ENCODE measurements at regions not wholly inside any gene's neighbourhood (a gene's known extent, or its start where the extent isn't known, plus 50 kb on each side); places are given as distances from the start of the nearest gene placed in this dataset.

GRCh38 chr18:47380153-47380552 is 128.7 kb upstream of the SKOR2 start:
- 0% methylated on average over 1 of the region's 1 CpG for WGBS (ENCODE audit: low lambda C conversion rate)
- POLR2A ChIA-PET = no interaction called here
- H3K27ac ChIP-seq (ENCODE audit: extremely low read length, insufficient read depth, low read length) = no peak overlapping the region
- ATAC-seq = no peak
- H3K9ac ChIP-seq (ENCODE audit: insufficient read depth, low read depth, low read length) = no peak overlapping the region
- no peak for TF ChIP-seq MZF1 (CRISPR knock-in tag; IDR thresholded peaks at IDR 0.05; ENCODE audit: borderline replicate concordance)
- TF ChIP-seq ZNF562 (CRISPR knock-in tag; IDR thresholded peaks at IDR 0.05; ENCODE audit: borderline replicate concordance) = no peak
- TF ChIP-seq SOX13 (IDR thresholded peaks at IDR 0.05) = no peak
- TF ChIP-seq SOX13 (CRISPR knock-in tag; conservative IDR thresholded peaks at IDR 0.05 in 1 of 2, IDR thresholded peaks at IDR 0.05 in 1 of 2) = no peak
- no peaks in the 10 kb centered on the region for H4K20me1 ChIP-seq (ENCODE audit: insufficient read depth, low read length)
- H3K4me3 ChIP-seq (replicated peaks in 1 of 3; ENCODE audit: insufficient read depth in 1 of 3, low read depth in 2 of 3, low read length in 3 of 3) = no peak overlapping the region
- H2AFZ ChIP-seq (ENCODE audit: low read length) = no peak overlapping the region
- FAIRE-seq = no peak
- H3K4me2 ChIP-seq (ENCODE audit: low read depth, low read length) = no peak overlapping the region
- BruUV-seq (replicated peaks) = no TSS peak
- no peaks in the 10 kb centered on the region for H3K36me3 ChIP-seq (replicated peaks in 1 of 2; ENCODE audit: control insufficient read depth in 1 of 2, insufficient read depth in 2 of 2, low read length in 2 of 2)
- no peak for DNase-seq (ENCODE audit: low spot score)
- H3K9me3 ChIP-seq (ENCODE audit: low read length) = no peaks in the 10 kb centered on the region
- CTCF ChIA-PET (ENCODE audit: low intra/inter-chr PET ratio, low total read pairs) = no interaction called here
- intact Hi-C loops (cut with micrococcal nuclease; ENCODE audit: unreplicated experiment) = no loop called here
- no peaks in the 10 kb centered on the region for H3K4me1 ChIP-seq (ENCODE audit: insufficient read depth, low read length)
- H3K79me2 ChIP-seq (ENCODE audit: insufficient read depth, low read length) = no peaks in the 10 kb centered on the region
- in situ Hi-C loops (cut with HindIII; ENCODE audit: extremely low pct_ligation_motif_present, low pct_unique_long_range_greater_than_20kb) = no loop called here
- H3K27me3 ChIP-seq (ENCODE audit: control insufficient read depth in 1 of 2, insufficient read depth in 2 of 2, low read length in 2 of 2) = peaks cover 0 to 11% of the 10 kb centered on the region in 2 experiments; a peak in 1 of 5 replicates

DNA sequence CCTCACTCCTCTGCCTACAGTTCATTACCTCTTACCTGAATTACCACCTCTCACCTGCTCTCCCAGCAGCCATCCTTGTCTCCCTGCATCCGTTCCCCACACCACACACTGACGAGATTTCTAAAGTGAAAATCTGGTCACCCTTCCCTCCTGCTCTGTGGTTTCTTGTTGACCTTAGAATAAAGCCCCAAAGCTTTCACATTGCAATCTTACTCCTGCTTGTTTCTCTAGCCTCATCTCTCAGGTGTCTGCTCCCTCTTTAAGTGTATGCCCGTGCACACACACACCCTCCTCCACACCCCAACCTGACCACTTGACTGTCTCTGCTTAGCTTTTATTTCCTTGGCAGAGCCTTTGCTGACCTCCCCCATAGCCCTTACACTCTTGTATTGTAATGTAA is 122.0 kb upstream of the SKOR2 start:
- DNase-seq (ENCODE audit: low spot score) (no peak), ATAC-seq (no peak), FAIRE-seq (no peak)
- CTCF ChIA-PET (ENCODE audit: low intra/inter-chr PET ratio, low total read pairs) = no interaction called here
- Histone ChIP-seq H3K4me2 (ENCODE audit: low read depth, low read length) (no peak overlapping the region), H3K9ac (ENCODE audit: insufficient read depth, low read depth, low read length) (no peak overlapping the region), H3K4me1 (ENCODE audit: insufficient read depth, low read length) (no peaks in the 10 kb centered on the region), H3K79me2 (ENCODE audit: insufficient read depth, low read length) (no peaks in the 10 kb centered on the region), H3K36me3 (replicated peaks in 1 of 2; ENCODE audit: control insufficient read depth in 1 of 2, insufficient read depth in 2 of 2, low read length in 2 of 2) (no peaks in the 10 kb centered on the region), H3K4me3 (replicated peaks in 1 of 3; ENCODE audit: insufficient read depth in 1 of 3, low read depth in 2 of 3, low read length in 3 of 3) (no peak overlapping the region), H4K20me1 (ENCODE audit: insufficient read depth, low read length) (no peaks in the 10 kb centered on the region), H3K27ac (ENCODE audit: extremely low read length, insufficient read depth, low read length) (no peak overlapping the region), H3K27me3 (ENCODE audit: control insufficient read depth in 1 of 2, insufficient read depth in 2 of 2, low read length in 2 of 2) (peaks cover 0 to 7% of the 10 kb centered on the region in 2 experiments; a peak in 1 of 5 replicates), H2AFZ (ENCODE audit: low read length) (no peak overlapping the region), H3K9me3 (ENCODE audit: low read length) (no peaks in the 10 kb centered on the region)
- in situ Hi-C loops (cut with HindIII; ENCODE audit: extremely low pct_ligation_motif_present, low pct_unique_long_range_greater_than_20kb) = no loop called here
- POLR2A ChIA-PET = no interaction called here
- no TSS peak for BruUV-seq (replicated peaks)
- WGBS (ENCODE audit: low lambda C conversion rate) = 1% methylated on average over 3 of the region's 3 CpGs
- intact Hi-C loops (cut with micrococcal nuclease; ENCODE audit: unreplicated experiment) = no loop called here
- TF ChIP-seq POLR2AphosphoS5 (IDR thresholded peaks at IDR 0.05; ENCODE audit: low read depth, low read length) = no peak
- TF ChIP-seq TCF12 (IDR thresholded peaks at IDR 0.05) = no peak
- TF ChIP-seq TCF12 (CRISPR knock-in tag; IDR thresholded peaks at IDR 0.05) = no peak
- TF ChIP-seq ZNF33A (CRISPR knock-in tag; IDR thresholded peaks at IDR 0.05; ENCODE audit: borderline replicate concordance) = no peak
- TF ChIP-seq MATR3 (CRISPR knock-in tag; IDR thresholded peaks at IDR 0.05) = no peak
- TF ChIP-seq NKX3-1 (CRISPR knock-in tag; IDR thresholded peaks at IDR 0.05) = no peak
- TF ChIP-seq ZFYVE20 (CRISPR knock-in tag; IDR thresholded peaks at IDR 0.05; ENCODE audit: borderline replicate concordance, low read depth) = no peak
- no peak for TF ChIP-seq PBX3 (CRISPR knock-in tag; IDR thresholded peaks at IDR 0.05; ENCODE audit: borderline replicate concordance)
- TF ChIP-seq, protein P1, sequence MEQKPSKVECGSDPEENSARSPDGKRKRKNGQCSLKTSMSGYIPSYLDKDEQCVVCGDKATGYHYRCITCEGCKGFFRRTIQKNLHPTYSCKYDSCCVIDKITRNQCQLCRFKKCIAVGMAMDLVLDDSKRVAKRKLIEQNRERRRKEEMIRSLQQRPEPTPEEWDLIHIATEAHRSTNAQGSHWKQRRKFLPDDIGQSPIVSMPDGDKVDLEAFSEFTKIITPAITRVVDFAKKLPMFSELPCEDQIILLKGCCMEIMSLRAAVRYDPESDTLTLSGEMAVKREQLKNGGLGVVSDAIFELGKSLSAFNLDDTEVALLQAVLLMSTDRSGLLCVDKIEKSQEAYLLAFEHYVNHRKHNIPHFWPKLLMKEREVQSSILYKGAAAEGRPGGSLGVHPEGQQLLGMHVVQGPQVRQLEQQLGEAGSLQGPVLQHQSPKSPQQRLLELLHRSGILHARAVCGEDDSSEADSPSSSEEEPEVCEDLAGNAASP (CRISPR knock-in tag; IDR thresholded peaks at IDR 0.05; ENCODE audit: borderline replicate concordance) = no peak
- TF ChIP-seq ZNF234 (CRISPR knock-in tag; conservative IDR thresholded peaks at IDR 0.05) = no peak
- no peak for TF ChIP-seq MAFG (CRISPR knock-in tag; IDR thresholded peaks at IDR 0.05)
- no peak for TF ChIP-seq ZNF451 (CRISPR knock-in tag; IDR thresholded peaks at IDR 0.05)
- no peak for TF ChIP-seq FOXA3 (CRISPR knock-in tag; IDR thresholded peaks at IDR 0.05)
- no peak for TF ChIP-seq ZNF180 (CRISPR knock-in tag; IDR thresholded peaks at IDR 0.05; ENCODE audit: borderline replicate concordance, low read depth)
- TF ChIP-seq ELF4 (CRISPR knock-in tag; IDR thresholded peaks at IDR 0.05; ENCODE audit: borderline replicate concordance) = no peak
- TF ChIP-seq SCMH1 (CRISPR knock-in tag; IDR thresholded peaks at IDR 0.05; ENCODE audit: borderline replicate concordance) = no peak
